Kidney (tissue), 13 donors: ENCODE measurements at regions not wholly inside any gene's neighbourhood (a gene's known extent, or its start where the extent isn't known, plus 50 kb on each side); places are given as distances from the start of the nearest gene placed in this dataset.

Experiments used
- DNase-seq, 5 donors: peaks; one replicate each; pipeline ENCODE4 v3.0.0-alpha.2; 2013 to 2020
- FAIRE-seq: peaks from 2 replicates; lab custom pipeline; 2012; peaks lifted over from hg19 to GRCh38; lab: Jason Lieb, UNC
- H3K27ac ChIP-seq, 2 donors: one replicate each; pipeline ENCODE4 v1.7.0; 2013; ENCODE audit warnings: low read depth in 2 of 2, low read length in 2 of 2, inconsistent platforms in 1 of 2
- H3K27me3 ChIP-seq: one replicate; pipeline ENCODE4 v1.7.1; 2013; ENCODE audit warnings: low read length, inconsistent platforms; ENCODE audit not compliant: control insufficient read depth, insufficient read depth
- H3K36me3 ChIP-seq, 3 donors: one replicate each; pipeline versions ENCODE4 v1.7.0 to v1.7.1; 2013; ENCODE audit warnings: low read length in 3 of 3, control low read depth in 1 of 3, inconsistent platforms in 1 of 3; ENCODE audit not compliant: insufficient read depth in 3 of 3, control insufficient read depth in 2 of 3
- H3K4me1 ChIP-seq, 3 donors: one replicate each; pipeline versions ENCODE4 v1.7.0 to v1.7.1; 2013; ENCODE audit warnings: low read length in 3 of 3, inconsistent platforms in 1 of 3, low read depth in 1 of 3; ENCODE audit not compliant: control insufficient read depth in 2 of 3, insufficient read depth in 2 of 3
- H3K4me3 ChIP-seq, 3 donors: one replicate each; pipeline versions ENCODE4 v1.7.0 to v1.8.1; 2013; ENCODE audit warnings: low read length in 3 of 3, control low read depth in 1 of 3, inconsistent platforms in 1 of 3
- H3K9ac ChIP-seq, 3 donors: one replicate each; pipeline versions ENCODE4 v1.7.0 to v1.7.1; 2013; ENCODE audit warnings: low read length in 3 of 3, control low read depth in 1 of 3, inconsistent platforms in 1 of 3
- H3K9me3 ChIP-seq, 3 donors: one replicate each; pipeline versions ENCODE4 v1.7.0 to v1.7.1; 2013; ENCODE audit warnings: low read length in 3 of 3, control low read depth in 1 of 3, inconsistent platforms in 1 of 3; ENCODE audit not compliant: control insufficient read depth in 2 of 3, insufficient read depth in 1 of 3
- CTCF ChIP-seq: IDR thresholded peaks from 3 replicates; pipeline ENCODE4 v1.5.1; 2012; ENCODE audit warnings: mild to moderate bottlenecking, moderate library complexity, borderline replicate concordance; ENCODE audit not compliant: insufficient read depth; ENCODE audit errors: extremely low read depth
- intact Hi-C: fragments of 100-400 bp; cut with DNase I; formaldehyde crosslinking; loops from one replicate; pipeline ENCODE4 v1.11.1; 2022
- donor health status: control.
- donor health status: control.
- donor health status: control.
- donor health status: control.
- donor health status: control.
- donor health status: DM: yes; HTN: yes; CAD: no.
- donor health status: Normal renal cell carcinoma (clear cell type).

GRCh38 chr6:9428421-9429172 is 986.3 kb downstream of the TFAP2A start:
- DNase-seq (no peak), FAIRE-seq (no peak)
- TF ChIP-seq CTCF: no peak
- Histone ChIP-seq H3K4me3 (no peak overlapping the region), H3K4me1 (no peaks in the 10 kb centered on the region), H3K27ac (no peak overlapping the region), H3K9ac (no peak overlapping the region), H3K9me3 (no peaks in the 10 kb centered on the region), H3K36me3 (no peaks in the 10 kb centered on the region), H3K27me3 (no peaks in the 10 kb centered on the region)
- intact Hi-C loops: no loop called here

GRCh38 chr6:9422138-9422537 is 986.8 kb upstream of the SLC35B3 start:
- no peak overlapping the region for H3K27ac ChIP-seq
- no peak for TF ChIP-seq CTCF
- no peak overlapping the region for H3K4me3 ChIP-seq
- DNase-seq (no peak), FAIRE-seq (no peak)
- no peaks in the 10 kb centered on the region for H3K9me3 ChIP-seq
- H3K27me3 ChIP-seq: no peaks in the 10 kb centered on the region
- no peaks in the 10 kb centered on the region for H3K36me3 ChIP-seq
- intact Hi-C loops: no loop called here
- no peaks in the 10 kb centered on the region for H3K4me1 ChIP-seq
- no peak overlapping the region for H3K9ac ChIP-seq

- intact Hi-C loops: no loop called here
- H3K9me3 ChIP-seq: no peaks in the 10 kb centered on the region
- TF ChIP-seq CTCF: no peak
- H3K36me3 ChIP-seq: no peaks in the 10 kb centered on the region
- no peak overlapping the region for H3K4me3 ChIP-seq
- H3K27ac ChIP-seq: no peak overlapping the region
- no peaks in the 10 kb centered on the region for H3K27me3 ChIP-seq
- H3K9ac ChIP-seq: no peak overlapping the region
- no peaks in the 10 kb centered on the region for H3K4me1 ChIP-seq
- DNase-seq (peak in 2 of 5 donors; percentile 1 to 28), FAIRE-seq (no peak)
Measured at GRCh38 chr6:9420316-9421015, 985.1 kb upstream of the SLC35B3 start.
